HCT116 (cell line): ENCODE measurements at regions not wholly inside any gene's neighbourhood (a gene's known extent, or its start where the extent isn't known, plus 50 kb on each side); places are given as distances from the start of the nearest gene placed in this dataset.

Experiments used
- CEBPB ChIP-seq: IDR thresholded peaks from 2 replicates; pipeline ENCODE4 v1.6.1; 2012; ENCODE audit warnings: low read depth
- CTCF ChIP-seq, 3 experiments: fragments of 200-600 bp in 1 of 3; sonication (generic) in 1 of 3; IDR thresholded peaks in 2 of 3; conservative IDR thresholded peaks in 1 of 3; 2 replicates each; pipeline ENCODE4 v1.5.1; 2012 to 2017; ENCODE audit warnings: low read depth in 2 of 3, low read length in 2 of 3, antibody characterized with exemption in 1 of 3, borderline replicate concordance in 1 of 3, control low read depth in 1 of 3, mild to moderate bottlenecking in 1 of 3, mixed read lengths in 1 of 3, mixed run types in 1 of 3, moderate library complexity in 1 of 3; ENCODE audit not compliant: insufficient read depth in 1 of 3
- EGR1 ChIP-seq: IDR thresholded peaks from 2 replicates; pipeline ENCODE4 v1.6.1; 2012; ENCODE audit warnings: low read depth
- POLR2AphosphoS5 ChIP-seq: IDR thresholded peaks from 2 replicates; pipeline ENCODE4 v1.6.1; 2011; ENCODE audit warnings: mild to moderate bottlenecking, low read depth, low read length, moderate library complexity
- REST ChIP-seq: IDR thresholded peaks from 2 replicates; pipeline ENCODE4 v1.6.1; 2012; ENCODE audit warnings: low read depth
- SIN3A ChIP-seq: IDR thresholded peaks from 2 replicates; pipeline ENCODE4 v1.6.1; 2012; ENCODE audit warnings: low read depth
- SP1 ChIP-seq: IDR thresholded peaks from 2 replicates; pipeline ENCODE4 v1.6.1; 2012; ENCODE audit warnings: low read depth
- YY1 ChIP-seq: IDR thresholded peaks from 2 replicates; pipeline ENCODE4 v1.6.1; 2011; ENCODE audit warnings: low read length, low read depth, moderate library complexity, mild to moderate bottlenecking; ENCODE audit not compliant: insufficient replicate concordance; ENCODE audit errors: extremely low read depth

GRCh38 chr2:167783261-167784083 lies 463.9 kb downstream of the STK39 start:
- TF ChIP-seq CEBPB (no peak), EGR1 (no peak), POLR2AphosphoS5 (no peak), CTCF (IDR thresholded peaks at IDR 0.05 in 2 of 3, conservative IDR thresholded peaks at IDR 0.05 in 1 of 3; ENCODE audit: borderline replicate concordance in 1 of 3, insufficient read depth in 1 of 3, low read depth in 2 of 3, low read length in 2 of 3) (no peak), REST (no peak), SP1 (no peak), SIN3A (no peak), YY1 (no peak)
